GM19467 (cell line): ENCODE measurements at regions not wholly inside any gene's neighbourhood (a gene's known extent, or its start where the extent isn't known, plus 50 kb on each side); places are given as distances from the start of the nearest gene placed in this dataset.

Experiments used
- ATAC-seq: cut with Tn5 transposase; IDR thresholded peaks from one replicate; pipeline ENCODE4 v1.9.1; 2021; ENCODE audit warnings: mild to moderate bottlenecking, moderate library complexity; ENCODE audit not compliant: unreplicated experiment

- no peak for ATAC-seq
These were observed 194.1 kb downstream of the KLF12 start for GRCh38 chr13:73940098-73940497.

GRCh38 chr13:73939603-73940002, 194.6 kb downstream of the KLF12 start:
- ATAC-seq: no peak

GRCh38 chr13:73939071-73939380, 195.2 kb downstream of the KLF12 start:
- no peak for ATAC-seq

GRCh38 chr13:73938372-73939070, 195.7 kb downstream of the KLF12 start:
- no peak for ATAC-seq

GRCh38 chr13:73937441-73937840, 196.8 kb downstream of the KLF12 start:
- no peak for ATAC-seq

- no peak for ATAC-seq
These were observed 198.2 kb downstream of the KLF12 start for GRCh38 chr13:73935991-73936390.

GRCh38 chr13:73934771-73935170, 199.4 kb downstream of the KLF12 start:
- no peak for ATAC-seq

GRCh38 chr13:73934215-73934641, 200.0 kb downstream of the KLF12 start:
- no peak for ATAC-seq

- ATAC-seq: no peak
These were observed 200.4 kb downstream of the KLF12 start for GRCh38 chr13:73933795-73934194.

GRCh38 chr13:73932091-73932490, 202.1 kb downstream of the KLF12 start:
- no peak for ATAC-seq

GRCh38 chr13:73929287-73929932, 204.8 kb downstream of the KLF12 start:
- no peak for ATAC-seq

- ATAC-seq: peak; percentile 75
These were observed 209.6 kb downstream of the KLF12 start for GRCh38 chr13:73924607-73925006.

GRCh38 chr13:73922493-73923393, 211.5 kb downstream of the KLF12 start:
- ATAC-seq: no peak

GRCh38 chr13:73918691-73919090, 215.5 kb downstream of the KLF12 start:
- no peak for ATAC-seq

- ATAC-seq: no peak
These were observed 220.3 kb downstream of the KLF12 start for GRCh38 chr13:73913751-73914518.

GRCh38 chr13:73913079-73913740, 221.0 kb downstream of the KLF12 start:
- peak; percentile 61 for ATAC-seq

- ATAC-seq: no peak
These were observed 222.8 kb downstream of the KLF12 start for GRCh38 chr13:73911361-73911760.

GRCh38 chr13:73910733-73911132, 223.5 kb downstream of the KLF12 start:
- ATAC-seq: no peak

- ATAC-seq: no peak
These were observed 225.4 kb downstream of the KLF12 start for GRCh38 chr13:73908809-73909208.

- no peak for ATAC-seq
These were observed 229.6 kb downstream of the KLF12 start for GRCh38 chr13:73904625-73905024.
